ENCODE measurements at regions not wholly inside any gene's neighbourhood (a gene's known extent, or its start where the extent isn't known, plus 50 kb on each side); places are given as distances from the start of the nearest gene placed in this dataset.
A peak's percentile ranks its signal among the peaks of the same experiment; 100 is the strongest.
"Not testable (repeated sequence)": the region's sequence is repeated elsewhere in the genome, so short reads cannot be mapped to it uniquely, and the experiment has no call there.

GRCh38 chr6:170142559-170142958 lies 148.3 kb downstream of the DLL1 start:
- DNase-seq: peak in 3 of 10 donors; percentile 45 to 64 (median 54)
- intact Hi-C loops (cut with DNase I): no loop called here

DNA sequence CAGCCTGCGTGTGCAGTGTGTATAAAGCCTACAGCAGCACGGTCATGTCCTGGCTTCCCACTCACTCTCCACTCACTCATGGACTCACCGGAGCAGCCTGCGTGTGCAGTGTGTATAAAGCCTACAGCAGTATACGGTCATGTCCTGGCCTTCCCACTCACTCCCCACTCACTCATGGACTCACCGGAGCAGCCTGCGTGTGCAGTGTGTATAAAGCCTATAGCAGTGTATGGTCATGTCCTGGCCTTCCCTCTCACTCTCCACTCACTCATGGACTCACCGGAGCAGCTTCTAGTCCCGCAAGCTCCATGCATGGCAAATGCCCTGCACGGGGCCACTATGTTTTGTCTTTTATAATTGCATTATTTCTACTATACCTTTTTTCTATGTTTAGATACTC lies 149.8 kb downstream of the DLL1 start:
- intact Hi-C loops (cut with DNase I): not testable (repeated sequence)
- peak in 2 of 10 donors; percentile 33 to 55 for DNase-seq

GRCh38 chr6:170140129-170140528 lies 150.7 kb downstream of the DLL1 start:
- intact Hi-C loops (cut with DNase I): no loop called here
- peak in 5 of 10 donors; percentile 3 to 75 (median 21) for DNase-seq

- peak in 4 of 10 donors; percentile 3 to 73 (median 62) for DNase-seq
- intact Hi-C loops (cut with DNase I): no loop called here
Measured at GRCh38 chr6:170139531-170139930, 151.3 kb downstream of the DLL1 start.

DNA sequence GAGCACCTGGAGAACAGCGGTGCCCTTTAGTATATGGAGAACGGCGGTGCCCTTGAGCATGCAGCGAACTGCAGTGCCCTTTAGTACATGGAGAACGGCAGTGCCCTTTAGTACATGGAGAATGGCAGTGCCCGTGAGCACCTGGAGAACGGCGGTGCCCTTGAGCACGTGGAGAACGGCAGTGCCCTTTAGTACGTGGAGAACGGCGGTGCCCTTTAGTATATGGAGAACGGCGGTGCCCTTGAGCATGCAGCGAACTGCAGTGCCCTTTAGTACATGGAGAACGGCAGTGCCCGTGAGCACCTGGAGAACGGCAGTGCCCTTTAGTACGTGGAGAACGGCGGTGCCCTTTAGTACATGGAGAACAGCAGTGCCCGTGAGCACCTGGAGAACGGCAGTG lies 151.8 kb downstream of the DLL1 start:
- DNase-seq: peak in 3 of 10 donors; percentile 2 to 41 (median 29)
- intact Hi-C loops (cut with DNase I): not testable (repeated sequence)

- peak in 5 of 10 donors; percentile 7 to 79 (median 48) for DNase-seq
- intact Hi-C loops (cut with DNase I): no loop called here
Measured at GRCh38 chr6:170137911-170138910, 152.7 kb downstream of the DLL1 start.

DNA sequence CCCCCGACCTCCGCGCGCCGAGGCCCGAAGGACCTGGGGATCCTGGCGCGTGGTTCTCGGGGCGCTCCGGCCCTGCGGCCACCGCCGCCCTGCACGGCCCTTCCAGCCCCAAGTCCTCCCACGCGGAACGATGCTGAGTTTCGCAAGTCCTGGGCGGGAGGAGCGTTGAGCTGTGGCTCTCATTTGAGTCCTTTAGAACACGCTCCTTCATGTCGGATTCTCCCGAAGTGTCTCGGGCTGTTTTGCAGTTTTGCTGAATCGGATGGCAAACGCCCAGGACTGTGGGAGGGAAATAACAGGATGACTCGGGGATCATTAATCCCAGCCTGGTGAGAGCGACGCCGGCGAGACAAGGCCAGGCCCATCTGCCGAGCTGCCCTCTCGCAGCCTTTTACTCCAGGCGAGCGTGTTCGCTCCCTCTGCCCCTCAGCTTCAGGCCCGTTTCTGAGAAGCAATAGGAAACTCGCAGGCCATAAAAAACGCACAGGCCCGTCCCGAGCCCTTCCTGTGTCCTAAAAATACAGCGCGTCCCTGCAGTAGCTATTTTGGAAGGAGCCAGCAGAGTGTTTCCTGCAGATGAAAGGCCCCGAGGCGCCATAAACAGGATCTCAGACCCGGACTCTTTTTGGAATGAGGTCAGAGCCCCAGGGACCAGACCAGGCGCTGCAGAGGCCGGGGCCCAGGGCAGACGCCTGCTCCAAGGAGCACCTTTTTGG lies 153.5 kb downstream of the DLL1 start:
- intact Hi-C loops (cut with DNase I): no loop called here

GRCh38 chr6:170136541-170137175 lies 154.2 kb downstream of the DLL1 start:
- DNase-seq: peak in 5 of 10 donors; percentile 6 to 85 (median 63)
- intact Hi-C loops (cut with DNase I): no loop called here

More for the DNA sequence above, 153.5 kb downstream of the DLL1 start:
- DNase-seq: peak in 5 of 10 donors; percentile 13 to 86 (median 55)

DNA sequence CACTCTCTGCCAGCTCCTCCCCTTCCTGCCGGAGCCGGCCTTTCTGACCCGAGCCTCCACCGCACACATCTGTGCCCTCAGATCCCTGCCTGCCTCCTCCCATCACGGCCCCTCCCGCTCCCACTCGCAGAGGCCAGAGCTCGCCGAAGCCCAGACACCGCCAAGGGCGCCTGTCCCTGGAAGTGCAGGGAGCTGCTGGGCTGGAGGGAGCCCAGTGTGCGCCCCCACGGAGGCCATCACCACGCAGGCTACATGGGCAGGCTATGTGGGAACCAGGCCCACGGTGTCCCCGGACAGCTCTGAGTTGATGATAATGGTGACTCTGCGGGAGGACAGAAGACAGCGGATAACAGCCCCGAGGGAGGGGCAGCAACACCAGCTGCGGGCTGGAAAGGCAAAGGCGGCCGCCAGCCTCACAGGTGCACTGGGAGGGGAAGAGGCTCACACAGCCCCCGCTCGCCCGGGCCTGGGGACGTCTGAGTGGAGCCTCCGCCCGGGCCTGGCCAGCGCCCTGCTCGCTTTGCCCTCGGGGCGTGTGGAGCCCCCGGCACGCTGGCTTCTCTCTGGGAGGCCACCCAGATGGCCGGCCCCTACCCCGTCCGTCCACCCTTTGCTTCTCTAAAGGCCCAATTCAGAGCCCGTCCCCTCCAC lies 154.9 kb downstream of the DLL1 start:
- DNase-seq: peak in 5 of 10 donors; percentile 3 to 83 (median 68)
- intact Hi-C loops (cut with DNase I): no loop called here

GRCh38 chr6:170135461-170135820 lies 155.4 kb downstream of the DLL1 start:
- DNase-seq: peak in 4 of 10 donors; percentile 7 to 68 (median 22)
- intact Hi-C loops (cut with DNase I): no loop called here

GRCh38 chr6:170134471-170135440 lies 156.1 kb downstream of the DLL1 start:
- intact Hi-C loops (cut with DNase I): no loop called here
- peak in 5 of 10 donors; percentile 2 to 72 (median 32) for DNase-seq

GRCh38 chr6:170134031-170134470 lies 156.8 kb downstream of the DLL1 start:
- peak in 4 of 10 donors; percentile 20 to 83 (median 56) for DNase-seq
- intact Hi-C loops (cut with DNase I): no loop called here

- DNase-seq: peak in 4 of 10 donors; percentile 17 to 66 (median 60)
- intact Hi-C loops (cut with DNase I): no loop called here
Measured at GRCh38 chr6:170132561-170132991, 158.3 kb downstream of the DLL1 start.

DNA sequence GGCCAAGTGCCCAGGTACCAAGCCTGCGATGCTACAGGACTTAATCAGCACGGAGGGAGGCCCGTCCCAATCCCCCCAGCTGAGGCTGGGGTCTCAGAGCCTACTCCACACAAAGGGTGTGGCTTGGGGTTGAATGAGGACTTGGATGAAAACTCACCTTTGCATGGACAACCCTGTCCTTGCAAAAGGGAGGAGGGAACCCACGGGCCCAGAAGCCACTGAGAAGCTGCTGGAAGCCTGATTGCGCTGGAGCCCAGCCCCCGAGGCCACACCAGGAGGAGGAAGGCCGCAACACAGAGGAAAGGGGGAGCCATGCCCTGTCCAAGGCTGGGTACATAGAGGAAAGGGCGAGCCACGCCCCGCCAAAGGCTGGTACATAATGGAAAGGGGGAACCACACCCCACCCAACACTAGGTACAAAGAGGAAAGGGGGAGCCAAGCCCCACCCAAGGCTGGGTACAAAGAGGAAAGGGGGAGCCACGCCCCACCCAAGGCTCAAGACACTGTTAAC lies 158.8 kb downstream of the DLL1 start:
- peak in 4 of 10 donors; percentile 15 to 77 (median 37) for DNase-seq
- intact Hi-C loops (cut with DNase I): no loop called here

- peak in 3 of 10 donors; percentile 54 to 65 (median 58) for DNase-seq
- intact Hi-C loops (cut with DNase I): no loop called here
Measured at GRCh38 chr6:170131351-170131750, 159.5 kb downstream of the DLL1 start.

DNA sequence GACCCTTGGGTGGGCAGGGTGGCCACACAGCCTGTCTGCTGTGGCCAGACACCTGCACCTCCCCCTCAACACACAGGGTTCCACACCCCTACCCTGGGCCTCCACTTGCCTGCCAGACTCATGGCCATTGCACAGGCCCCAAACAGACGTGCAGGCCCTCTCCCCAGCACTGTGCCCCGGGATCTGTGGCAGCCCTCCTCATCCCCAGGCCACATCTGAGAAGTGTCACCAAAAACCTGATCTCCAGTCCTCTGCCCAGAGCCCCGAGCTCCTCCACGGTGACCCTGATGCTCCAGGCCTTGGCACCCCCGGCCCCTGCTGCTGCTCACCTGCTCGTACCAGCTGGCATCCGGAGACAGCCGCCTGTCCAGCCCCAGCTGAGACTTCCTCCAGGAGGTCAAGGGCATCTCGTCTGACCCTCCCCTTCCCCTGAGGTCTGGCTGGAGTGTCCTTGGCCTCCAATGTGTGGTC lies 160.1 kb downstream of the DLL1 start:
- intact Hi-C loops (cut with DNase I): no loop called here
- DNase-seq: peak in 3 of 10 donors; percentile 42 to 74 (median 73)

- intact Hi-C loops (cut with DNase I): no loop called here
Measured at GRCh38 chr6:170130201-170130621, 160.7 kb downstream of the DLL1 start.

DNA sequence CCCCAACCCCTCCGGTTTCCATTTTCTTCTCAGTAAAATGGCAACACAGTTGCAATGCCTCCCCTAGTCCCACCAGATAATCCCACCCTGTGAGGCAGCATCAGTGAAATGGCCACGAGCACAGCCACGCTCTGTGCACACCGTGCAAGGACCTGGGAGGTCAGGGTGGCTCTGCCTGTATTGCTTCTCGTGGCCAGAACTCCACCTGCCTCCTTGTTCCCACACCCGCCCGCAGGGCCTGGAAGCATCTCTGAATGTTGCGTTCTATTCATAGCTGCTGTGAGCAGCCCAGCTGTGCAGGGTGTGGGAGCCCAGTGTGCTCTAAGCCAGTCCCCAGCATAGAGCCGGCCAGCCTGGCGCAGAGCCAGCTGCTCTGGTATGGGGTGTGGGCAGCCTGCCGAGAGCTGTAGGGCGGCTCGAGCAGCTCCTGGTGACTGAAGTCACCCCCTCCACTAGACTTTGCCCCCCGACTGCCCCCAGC lies 161.1 kb downstream of the DLL1 start:
- intact Hi-C loops (cut with DNase I): no loop called here
- peak in 8 of 10 donors; percentile 32 to 94 (median 66) for DNase-seq

More at GRCh38 chr6:170130201-170130621, 160.7 kb downstream of the DLL1 start:
- DNase-seq: peak in 2 of 10 donors; percentile 55 to 66

Data from posterior cingulate gyrus (tissue), 11 donors.